ENCODE measurements at regions not wholly inside any gene's neighbourhood (a gene's known extent, or its start where the extent isn't known, plus 50 kb on each side); places are given as distances from the start of the nearest gene placed in this dataset.

DNA sequence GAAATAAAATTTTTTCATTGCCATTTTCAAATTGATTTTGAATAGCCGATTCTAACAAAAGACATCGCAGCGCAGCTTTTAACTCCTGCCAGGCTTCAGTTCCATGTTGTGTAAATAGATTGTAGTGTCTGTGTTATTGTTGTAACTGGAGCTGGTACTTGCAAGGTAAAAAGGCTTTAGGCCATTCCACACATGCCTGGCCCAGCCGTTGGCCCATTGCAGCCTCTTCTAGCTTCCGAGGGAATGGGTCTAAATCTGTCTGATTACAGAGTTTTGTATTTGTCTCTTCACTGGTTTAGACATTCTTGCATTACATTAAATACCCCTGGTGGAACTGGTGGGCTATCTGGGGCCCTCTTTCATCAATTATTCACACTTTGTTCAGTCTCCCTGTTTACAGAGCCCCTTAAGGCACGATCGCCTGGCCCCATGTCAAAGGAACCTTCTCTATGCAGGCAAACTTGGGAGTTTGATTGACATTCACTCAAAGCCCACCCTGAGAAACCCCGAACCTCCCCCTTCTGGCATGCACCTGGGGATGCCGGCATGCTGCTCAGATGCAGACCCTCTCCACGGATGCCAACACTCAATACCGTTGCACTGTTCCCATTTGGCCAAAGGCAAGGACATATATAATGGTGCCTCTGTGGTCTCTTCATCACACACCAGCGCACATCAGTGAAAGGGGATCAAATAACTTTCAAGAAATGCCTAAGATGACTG, 281.7 kb upstream of the IRX2 start:
- intact Hi-C loops (cut with DNase I; ENCODE audit: low total_unique reads) = no loop called here
- no peak for DNase-seq
- Histone ChIP-seq H3K27ac (no peak overlapping the region), H3K36me3 (no peaks in the 10 kb centered on the region), H3K4me1 (no peaks in the 10 kb centered on the region), H3K4me3 (no peak overlapping the region), H3K27me3 (no peaks in the 10 kb centered on the region), H3K9me3 (no peaks in the 10 kb centered on the region)
- no peak for TF ChIP-seq POLR2A (IDR thresholded peaks at IDR 0.05)
- TF ChIP-seq, protein P1, sequence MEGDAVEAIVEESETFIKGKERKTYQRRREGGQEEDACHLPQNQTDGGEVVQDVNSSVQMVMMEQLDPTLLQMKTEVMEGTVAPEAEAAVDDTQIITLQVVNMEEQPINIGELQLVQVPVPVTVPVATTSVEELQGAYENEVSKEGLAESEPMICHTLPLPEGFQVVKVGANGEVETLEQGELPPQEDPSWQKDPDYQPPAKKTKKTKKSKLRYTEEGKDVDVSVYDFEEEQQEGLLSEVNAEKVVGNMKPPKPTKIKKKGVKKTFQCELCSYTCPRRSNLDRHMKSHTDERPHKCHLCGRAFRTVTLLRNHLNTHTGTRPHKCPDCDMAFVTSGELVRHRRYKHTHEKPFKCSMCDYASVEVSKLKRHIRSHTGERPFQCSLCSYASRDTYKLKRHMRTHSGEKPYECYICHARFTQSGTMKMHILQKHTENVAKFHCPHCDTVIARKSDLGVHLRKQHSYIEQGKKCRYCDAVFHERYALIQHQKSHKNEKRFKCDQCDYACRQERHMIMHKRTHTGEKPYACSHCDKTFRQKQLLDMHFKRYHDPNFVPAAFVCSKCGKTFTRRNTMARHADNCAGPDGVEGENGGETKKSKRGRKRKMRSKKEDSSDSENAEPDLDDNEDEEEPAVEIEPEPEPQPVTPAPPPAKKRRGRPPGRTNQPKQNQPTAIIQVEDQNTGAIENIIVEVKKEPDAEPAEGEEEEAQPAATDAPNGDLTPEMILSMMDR (IDR thresholded peaks at IDR 0.05) = no peak

DNA sequence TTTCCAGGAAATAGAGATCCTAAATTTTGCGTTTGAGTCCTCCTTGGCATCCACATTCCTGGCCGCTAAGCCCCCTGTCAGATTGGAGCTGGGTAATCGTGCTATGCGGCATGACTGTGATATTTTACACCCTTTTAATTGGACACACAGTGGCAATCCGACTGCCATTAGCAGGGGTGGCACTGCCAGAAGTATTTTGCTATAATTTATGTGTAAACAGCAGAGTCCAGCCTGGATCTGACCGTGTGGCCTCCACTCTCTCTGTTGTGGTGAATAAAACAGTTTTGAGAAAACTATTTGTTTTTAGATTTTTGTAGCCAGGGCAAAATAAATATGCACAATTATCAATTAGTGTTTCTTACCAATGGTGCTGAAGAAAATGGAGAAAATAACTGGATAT, 281.0 kb upstream of the IRX2 start:
- Histone ChIP-seq H3K27me3 (no peaks in the 10 kb centered on the region), H3K36me3 (no peaks in the 10 kb centered on the region), H3K4me1 (no peaks in the 10 kb centered on the region), H3K27ac (no peak overlapping the region), H3K9me3 (no peaks in the 10 kb centered on the region), H3K4me3 (no peak overlapping the region)
- TF ChIP-seq, protein P1 (IDR thresholded peaks at IDR 0.05) = no peak
- TF ChIP-seq POLR2A (IDR thresholded peaks at IDR 0.05) = no peak
- intact Hi-C loops (cut with DNase I; ENCODE audit: low total_unique reads) = no loop called here
- no peak for DNase-seq

DNA sequence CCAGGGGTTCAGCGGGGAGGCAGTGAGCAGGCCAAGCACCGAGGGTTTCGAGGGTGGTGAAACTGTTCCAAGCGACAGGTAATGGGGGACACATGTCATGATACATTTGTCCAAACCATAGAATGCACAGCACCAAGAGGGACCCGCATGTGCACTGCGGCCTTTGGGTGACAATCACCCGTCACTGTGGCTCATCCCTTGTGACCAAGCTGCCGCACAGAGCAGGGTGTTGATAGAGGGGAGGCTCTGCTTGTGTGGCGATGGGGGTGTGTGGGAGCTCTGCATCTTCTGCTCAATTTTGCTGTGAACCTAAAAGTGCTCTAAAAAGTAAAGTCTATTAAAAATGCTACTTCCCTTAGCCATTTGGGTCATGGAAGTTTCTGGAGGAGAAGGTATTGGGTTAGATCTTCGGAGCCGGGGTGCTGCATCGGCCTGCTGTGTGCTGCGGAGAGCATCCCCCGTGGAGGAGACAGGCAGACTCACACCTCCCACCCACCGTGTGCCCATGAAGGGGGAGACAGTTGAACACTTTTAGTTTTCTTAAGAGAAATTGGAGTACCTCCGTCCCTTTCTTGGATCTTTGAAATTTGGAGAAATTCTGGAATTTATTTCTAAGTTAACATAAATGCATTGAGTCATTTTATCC, 280.4 kb upstream of the IRX2 start:
- no peak overlapping the region for H3K4me3 ChIP-seq
- no peaks in the 10 kb centered on the region for H3K36me3 ChIP-seq
- no peaks in the 10 kb centered on the region for H3K9me3 ChIP-seq
- no peak for DNase-seq
- no peak overlapping the region for H3K27ac ChIP-seq
- no peaks in the 10 kb centered on the region for H3K4me1 ChIP-seq
- intact Hi-C loops (cut with DNase I; ENCODE audit: low total_unique reads) = no loop called here
- no peaks in the 10 kb centered on the region for H3K27me3 ChIP-seq
- TF ChIP-seq, protein P1 (IDR thresholded peaks at IDR 0.05) = no peak
- TF ChIP-seq POLR2A (IDR thresholded peaks at IDR 0.05) = no peak

DNA sequence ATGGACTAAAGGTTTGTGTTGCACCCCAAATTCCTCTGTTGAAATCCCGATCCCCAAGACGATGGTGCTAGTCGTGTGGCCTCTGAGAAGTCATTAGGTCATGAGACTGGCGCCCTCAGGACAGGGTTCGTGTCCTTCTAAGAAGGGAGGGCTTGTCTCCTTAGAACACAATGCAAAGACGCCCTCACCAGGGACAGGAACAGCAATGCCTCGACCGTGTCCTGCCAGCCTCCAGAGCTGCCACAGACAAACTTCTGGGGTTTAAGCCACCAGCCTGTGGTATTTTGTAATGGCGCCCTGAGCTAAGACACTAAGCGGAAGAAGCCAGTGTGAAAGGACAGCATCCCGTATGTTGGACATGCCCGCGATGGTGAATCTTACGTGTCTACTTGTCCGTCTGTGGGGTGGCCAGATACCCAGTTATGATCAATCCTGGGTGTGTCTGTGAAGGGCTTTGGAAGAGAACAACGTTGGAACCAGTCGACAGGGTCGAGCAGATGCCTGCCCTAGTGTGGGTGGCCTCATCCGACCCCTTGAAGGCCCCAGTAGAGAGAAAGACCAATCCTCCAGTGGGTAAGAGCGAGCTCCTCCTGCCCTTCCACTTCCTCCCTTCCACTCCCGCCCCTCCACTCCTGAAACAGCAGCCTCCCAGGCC, 279.2 kb upstream of the IRX2 start:
- DNase-seq = no peak
- H3K4me3 ChIP-seq = no peak overlapping the region

More for the DNA sequence above, 279.2 kb upstream of the IRX2 start:
- H3K9me3 ChIP-seq = no peaks in the 10 kb centered on the region
- no peaks in the 10 kb centered on the region for H3K4me1 ChIP-seq
- intact Hi-C loops (cut with DNase I; ENCODE audit: low total_unique reads) = no loop called here
- H3K27ac ChIP-seq = no peak overlapping the region
- no peaks in the 10 kb centered on the region for H3K27me3 ChIP-seq
- no peak for TF ChIP-seq POLR2A (IDR thresholded peaks at IDR 0.05)
- TF ChIP-seq, protein P1 (IDR thresholded peaks at IDR 0.05) = no peak
- H3K36me3 ChIP-seq = no peaks in the 10 kb centered on the region
